HG02759 (cell line): ENCODE measurements at regions not wholly inside any gene's neighbourhood (a gene's known extent, or its start where the extent isn't known, plus 50 kb on each side); places are given as distances from the start of the nearest gene placed in this dataset.

Experiments
- ATAC-seq: cut with Tn5 transposase; IDR thresholded peaks from one replicate; pipeline ENCODE4 v1.9.1; 2021; ENCODE audit warnings: mild to moderate bottlenecking, moderate library complexity; ENCODE audit not compliant: unreplicated experiment

DNA sequence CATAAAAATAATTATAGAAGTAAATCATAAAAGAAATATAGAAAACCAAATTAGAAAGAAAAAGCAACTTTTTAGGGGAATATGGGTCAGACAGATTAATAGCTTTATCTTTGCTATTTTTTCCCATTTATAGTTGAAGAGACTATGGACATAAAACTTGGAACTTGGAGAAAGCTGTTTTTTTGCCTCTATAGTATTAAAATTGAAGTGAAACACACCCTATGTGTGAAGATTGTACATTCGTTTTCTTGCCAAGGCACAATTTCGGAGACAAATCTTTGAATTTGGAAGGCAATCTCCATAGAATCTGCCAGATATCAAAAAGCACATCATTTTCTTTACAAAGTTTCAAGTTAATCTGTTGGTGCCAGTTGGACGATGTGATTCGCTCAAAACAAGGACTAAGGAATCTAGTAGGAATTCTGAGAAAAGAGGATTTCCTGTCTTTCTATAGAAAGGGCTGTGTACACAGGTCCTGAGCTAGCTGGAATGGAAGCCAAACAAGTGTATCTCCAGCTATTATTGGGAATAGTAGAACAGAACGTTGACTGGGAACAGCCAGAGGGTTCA lies 156.3 kb downstream of the SLC7A11 start:
- ATAC-seq: no peak

- ATAC-seq: no peak
These were observed 163.2 kb downstream of the SLC7A11 start for GRCh38 chr4:138078751-138079520.

DNA sequence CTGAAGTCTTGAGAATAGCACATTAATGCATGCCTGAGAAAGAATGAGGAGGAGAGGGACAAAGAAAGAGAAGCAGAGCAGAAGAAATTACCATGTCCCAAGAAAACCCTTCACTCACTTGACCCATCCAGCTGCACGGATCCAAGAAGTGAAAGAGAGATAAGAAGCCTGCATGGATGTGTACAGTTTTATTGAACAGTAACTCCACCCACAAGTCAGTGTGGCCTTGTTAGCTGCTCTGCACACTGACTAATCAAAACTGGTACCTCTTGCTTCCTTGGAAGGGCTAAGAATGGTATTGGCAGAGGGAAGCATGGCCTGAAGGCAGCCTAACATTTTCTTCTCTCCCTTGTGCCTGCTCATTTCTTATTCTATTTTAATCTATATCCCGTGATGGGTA lies 163.9 kb downstream of the SLC7A11 start:
- ATAC-seq: no peak

DNA sequence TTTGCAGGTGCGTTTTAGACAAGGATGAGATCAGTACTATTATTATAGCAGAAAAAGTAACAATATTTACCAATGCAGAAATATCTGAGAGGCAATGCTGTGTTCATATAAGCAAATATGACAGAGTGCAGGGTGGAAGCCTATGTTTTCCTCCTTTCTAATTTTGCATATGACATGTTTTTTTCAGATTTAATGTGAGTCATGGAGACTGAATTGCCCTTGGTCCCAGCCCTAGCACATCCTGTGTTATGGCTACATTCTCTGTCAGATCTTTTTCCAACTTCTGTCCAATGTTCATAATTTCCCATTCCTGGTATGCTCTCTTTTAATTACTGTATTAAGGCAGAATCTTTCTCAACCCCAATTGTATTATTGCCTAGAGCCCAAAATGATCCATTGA lies 165.6 kb downstream of the SLC7A11 start:
- no peak for ATAC-seq

DNA sequence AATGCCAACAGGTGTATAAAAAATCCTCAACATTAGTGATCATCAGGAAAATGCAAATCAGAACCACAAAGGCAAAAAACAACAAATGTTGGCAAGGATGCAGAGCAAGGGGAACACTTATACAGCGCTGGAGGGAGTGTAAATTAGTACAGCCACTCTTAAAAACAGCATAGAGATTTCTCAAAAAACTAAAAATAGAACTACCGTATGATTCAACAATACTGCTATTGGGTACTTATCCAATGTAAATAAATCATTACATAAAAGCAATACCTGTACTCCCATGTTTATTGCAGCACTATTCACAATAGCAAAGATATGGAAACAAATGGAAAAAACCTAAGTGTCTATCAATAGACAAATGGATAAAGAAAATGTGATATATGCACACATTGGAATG lies 171.3 kb downstream of the SLC7A11 start:
- ATAC-seq: no peak

DNA sequence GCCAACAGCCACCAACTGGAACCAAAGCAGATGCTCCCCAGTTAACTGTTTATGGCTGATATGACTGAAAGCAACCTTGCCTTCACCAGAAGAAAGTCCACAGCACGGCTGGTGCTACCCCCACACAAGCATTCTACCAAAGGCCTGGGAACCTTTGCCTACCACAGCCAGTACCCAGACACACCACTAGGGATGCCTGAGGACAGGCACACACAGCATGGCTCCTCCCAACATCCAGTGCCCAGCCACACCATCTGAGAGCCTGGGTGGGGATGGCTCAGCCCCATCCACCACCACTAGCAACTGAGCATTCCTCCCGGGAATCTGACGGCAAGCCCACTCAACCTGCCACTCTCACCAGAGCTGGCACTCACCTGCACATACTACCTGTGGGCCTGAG lies 178.6 kb downstream of the SLC7A11 start:
- no peak for ATAC-seq

- no peak for ATAC-seq
These were observed 179.2 kb downstream of the SLC7A11 start for GRCh38 chr4:138062929-138063328.

DNA sequence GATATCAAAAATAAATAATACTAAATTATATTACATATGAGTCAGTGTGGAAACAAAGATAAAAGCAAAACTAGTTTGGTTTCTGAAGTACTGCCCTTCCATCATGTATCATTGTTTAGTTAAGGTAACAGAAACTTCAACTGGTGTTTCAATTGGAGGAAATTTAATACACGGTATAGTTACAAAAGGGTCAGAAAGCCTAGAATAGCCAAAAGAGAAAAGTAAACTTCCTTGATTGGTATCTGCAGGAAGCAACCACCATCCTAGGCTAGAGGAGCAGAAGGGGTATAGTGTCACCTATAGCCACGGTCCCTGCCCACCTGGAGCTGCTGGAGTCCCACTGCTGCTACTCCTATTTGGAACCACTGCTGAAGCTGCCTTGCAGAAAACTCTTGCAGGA lies 185.6 kb downstream of the SLC7A11 start:
- no peak for ATAC-seq

DNA sequence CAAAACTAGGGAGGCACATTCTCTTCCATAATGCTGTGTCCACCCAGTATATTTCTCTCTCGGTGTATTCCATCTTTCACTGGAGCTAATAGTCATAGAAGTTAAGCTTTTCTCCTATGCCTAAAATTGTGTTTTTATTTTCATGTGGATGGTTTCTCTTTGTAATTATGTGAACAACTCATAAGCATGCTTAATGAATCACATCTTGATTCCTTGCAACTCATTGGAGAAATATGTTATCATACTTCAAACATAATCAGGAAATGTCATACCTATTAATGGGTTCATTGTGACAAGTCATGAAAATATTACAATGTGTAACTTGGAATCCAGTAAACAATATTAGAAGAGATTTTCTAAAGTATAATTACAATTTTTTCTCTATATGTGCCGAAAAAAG lies 186.3 kb downstream of the SLC7A11 start:
- no peak for ATAC-seq

DNA sequence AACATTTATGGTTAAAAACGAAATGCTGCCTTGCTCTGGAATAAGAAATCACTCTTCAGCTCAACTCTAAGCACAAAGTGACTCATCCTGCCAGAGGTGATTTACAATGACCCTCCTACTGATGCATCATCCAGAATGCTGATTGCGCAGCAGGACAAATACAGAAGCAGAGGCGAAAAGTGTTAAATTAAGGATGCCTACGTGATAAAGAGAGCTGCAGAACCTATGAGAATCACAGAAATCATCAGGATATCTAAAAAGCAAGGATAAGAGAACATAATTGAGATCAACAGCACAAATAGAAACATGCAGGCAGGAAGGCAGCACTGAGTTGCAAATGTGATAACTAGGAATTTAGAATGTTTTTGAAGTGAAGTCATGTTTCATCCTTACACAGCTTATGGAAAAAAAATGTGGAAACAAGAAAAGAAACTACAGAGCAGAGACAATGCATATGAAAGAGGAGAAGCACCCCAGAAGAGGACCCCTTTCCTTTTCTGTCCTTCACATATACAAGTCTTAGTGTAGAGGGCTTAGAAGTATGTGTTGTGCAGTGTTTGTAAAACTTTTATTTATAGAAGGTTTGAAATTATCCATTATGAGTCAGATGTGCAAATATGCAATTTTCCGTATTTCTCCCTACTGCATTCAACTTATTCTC lies 188.4 kb downstream of the SLC7A11 start:
- ATAC-seq: no peak

DNA sequence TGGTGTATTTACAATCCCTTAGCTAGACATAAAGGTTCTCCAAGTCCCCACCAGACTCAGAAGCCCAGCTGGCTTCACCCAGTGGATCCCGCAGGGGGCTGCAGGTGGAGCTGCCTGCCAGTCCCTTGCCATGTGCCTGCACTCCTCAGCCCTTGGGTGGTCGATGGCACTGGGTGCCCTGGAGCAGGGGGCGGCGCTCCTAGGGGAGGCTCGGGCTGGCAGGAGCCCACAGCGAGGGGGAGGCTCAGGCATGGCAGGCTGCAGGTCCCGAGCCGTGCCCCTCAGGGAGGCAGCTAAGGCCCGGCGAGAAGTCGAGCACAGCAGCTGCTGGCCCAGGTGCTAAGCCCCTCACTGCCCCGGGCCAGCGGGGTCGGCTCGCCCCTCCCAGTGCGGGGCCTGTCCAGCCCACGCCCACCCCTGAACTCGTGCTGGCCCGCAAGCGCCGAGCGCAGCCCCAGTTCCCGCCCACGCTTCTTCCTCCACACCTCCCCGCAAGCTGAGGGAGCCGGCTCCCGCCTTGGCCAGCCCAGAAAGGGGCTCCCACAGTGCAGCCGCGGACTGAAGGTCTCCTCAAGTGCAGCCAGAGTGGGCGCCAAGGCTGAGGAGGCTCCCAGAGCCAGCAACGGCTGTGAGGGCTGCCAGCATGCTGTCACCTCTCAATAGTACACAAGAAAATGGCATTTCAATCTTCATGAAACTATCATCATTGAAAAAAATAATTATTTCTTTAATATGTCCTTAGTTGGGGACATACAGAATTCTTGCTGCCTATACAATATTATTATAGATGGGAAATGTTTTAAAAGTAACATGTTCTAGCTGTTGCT lies 189.1 kb downstream of the SLC7A11 start:
- no peak for ATAC-seq

- ATAC-seq: no peak
These were observed 191.0 kb downstream of the SLC7A11 start for GRCh38 chr4:138051157-138051556.

DNA sequence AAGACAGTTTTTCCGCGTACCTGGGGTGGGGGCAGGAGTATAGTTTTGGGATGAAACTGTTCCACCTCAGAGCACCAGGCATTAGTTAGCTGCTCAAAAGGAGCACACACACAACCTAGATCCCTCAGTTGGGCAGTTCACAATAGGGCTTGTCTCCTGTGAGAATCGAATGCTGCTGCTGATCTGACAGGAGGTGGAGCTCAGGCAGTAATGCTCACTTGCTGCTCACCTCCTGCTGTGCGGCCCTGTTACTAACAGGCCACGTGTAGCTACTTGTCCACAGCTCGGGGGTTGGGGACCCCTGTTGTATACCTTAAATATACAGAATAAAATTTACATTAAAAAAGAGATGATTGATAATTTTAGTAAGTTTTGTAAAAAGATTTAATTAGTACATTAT lies 191.5 kb downstream of the SLC7A11 start:
- ATAC-seq: no peak

GRCh38 chr4:138049355-138049754 lies 192.8 kb downstream of the SLC7A11 start:
- no peak for ATAC-seq

- no peak for ATAC-seq
These were observed 194.9 kb downstream of the SLC7A11 start for GRCh38 chr4:138047290-138047689.

DNA sequence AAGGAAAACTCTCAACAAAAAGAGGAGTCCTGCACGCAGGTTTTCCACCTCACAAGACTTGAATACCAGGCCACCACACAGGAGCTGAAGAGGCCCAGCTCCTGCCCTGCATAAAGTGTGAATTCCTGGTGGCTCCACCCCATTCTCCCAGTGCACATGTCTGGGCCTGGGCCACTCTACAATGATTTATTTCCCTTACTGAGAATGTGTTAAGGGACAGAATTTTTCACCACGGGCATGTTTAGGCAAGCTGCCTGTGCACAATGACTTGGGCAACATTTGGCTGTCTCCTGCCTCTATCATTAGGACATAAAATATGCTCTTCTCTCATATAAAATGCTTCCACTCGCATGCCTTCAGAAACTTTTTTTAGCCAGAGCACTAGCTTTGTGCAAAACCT lies 197.1 kb downstream of the SLC7A11 start:
- ATAC-seq: no peak

GRCh38 chr4:138039010-138039409 lies 203.1 kb downstream of the SLC7A11 start:
- ATAC-seq: no peak

- no peak for ATAC-seq
These were observed 204.5 kb downstream of the SLC7A11 start for GRCh38 chr4:138037696-138038095.

GRCh38 chr4:138035781-138036258 lies 206.3 kb downstream of the SLC7A11 start:
- peak; percentile 100 for ATAC-seq

- no peak for ATAC-seq
These were observed 207.3 kb downstream of the SLC7A11 start for GRCh38 chr4:138034871-138035270.

DNA sequence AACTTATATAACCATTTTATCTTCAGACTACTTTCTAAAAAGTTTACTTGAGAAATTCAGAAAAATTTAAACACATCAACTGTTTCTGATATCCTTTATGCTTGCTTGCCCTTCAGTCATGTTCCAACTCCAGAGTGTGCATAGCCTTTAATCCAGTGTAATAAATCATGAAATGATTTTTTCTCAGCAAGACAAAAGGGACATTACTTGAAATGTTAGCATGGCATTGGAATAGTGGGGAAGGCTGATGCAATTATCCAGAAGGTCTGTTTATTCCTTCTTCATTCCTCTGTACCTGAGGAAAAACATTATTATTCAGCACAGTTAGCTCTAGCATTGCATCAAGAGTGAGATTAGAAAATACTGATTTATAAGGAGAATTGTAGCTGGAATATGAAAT lies 209.9 kb downstream of the SLC7A11 start:
- no peak for ATAC-seq
